Large intestine (tissue), 3 donors: ENCODE measurements at regions not wholly inside any gene's neighbourhood (a gene's known extent, or its start where the extent isn't known, plus 50 kb on each side); places are given as distances from the start of the nearest gene placed in this dataset.

ENCODE experiments used
- DNase-seq, 2 donors: peaks; one replicate each; pipeline versions ENCODE4 v3.0.0 to v3.0.0-alpha.2; 2013
- H3K27ac ChIP-seq: one replicate; pipeline ENCODE4 v1.5.1; 2013; ENCODE audit warnings: low read length
- H3K27me3 ChIP-seq: 2 replicates; pipeline ENCODE4 v1.6.1; 2013; ENCODE audit warnings: low read length; ENCODE audit not compliant: control insufficient read depth, insufficient read depth
- H3K36me3 ChIP-seq: 2 replicates; pipeline ENCODE4 v1.6.1; 2013; ENCODE audit warnings: low read length; ENCODE audit not compliant: control insufficient read depth, insufficient read depth
- H3K4me1 ChIP-seq: one replicate; pipeline ENCODE4 v1.6.1; 2013; ENCODE audit warnings: low read length; ENCODE audit not compliant: control insufficient read depth, insufficient read depth
- H3K4me3 ChIP-seq: one replicate; pipeline ENCODE4 v1.5.1; 2013; ENCODE audit warnings: low read length
- H3K9me3 ChIP-seq: one replicate; pipeline ENCODE4 v1.6.1; 2013; ENCODE audit warnings: mild to moderate bottlenecking, low read depth, low read length, moderate library complexity; ENCODE audit not compliant: control insufficient read depth
- WGBS: methylation state at CpG from one replicate; pipeline ENCODE4 v1.1.5; 2013; ENCODE audit warnings: low lambda C conversion rate; ENCODE audit not compliant: insufficient coverage; 5-methylcytosine and 5-hydroxymethylcytosine counted together

DNA sequence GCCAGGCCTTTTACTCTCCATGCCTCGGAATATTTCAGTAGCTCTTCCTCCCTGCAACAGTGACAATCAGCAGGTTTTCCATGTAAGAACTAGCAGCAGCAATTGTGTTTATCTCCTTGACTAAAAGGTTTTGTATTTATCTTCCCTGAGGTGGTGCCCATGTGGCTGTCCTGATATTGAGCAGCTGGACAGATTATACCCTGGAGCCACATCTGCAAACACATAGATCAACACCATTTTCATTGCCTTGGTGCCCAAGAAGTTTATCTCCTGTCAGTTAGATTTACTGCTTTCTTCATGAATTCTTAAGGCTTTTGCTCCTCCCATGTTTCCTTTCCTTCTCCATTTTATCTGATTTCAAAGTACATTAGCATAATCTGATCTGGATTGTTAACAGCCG, 378.4 kb downstream of the SPATA31D1 start:
- Histone ChIP-seq H3K9me3 (no peaks in the 10 kb centered on the region), H3K4me3 (no peak overlapping the region), H3K4me1 (no peaks in the 10 kb centered on the region), H3K36me3 (no peaks in the 10 kb centered on the region), H3K27ac (no peak overlapping the region), H3K27me3 (no peaks in the 10 kb centered on the region)
- 20% methylated on average over 1 of the region's 2 CpGs for WGBS
- DNase-seq = no peak

DNA sequence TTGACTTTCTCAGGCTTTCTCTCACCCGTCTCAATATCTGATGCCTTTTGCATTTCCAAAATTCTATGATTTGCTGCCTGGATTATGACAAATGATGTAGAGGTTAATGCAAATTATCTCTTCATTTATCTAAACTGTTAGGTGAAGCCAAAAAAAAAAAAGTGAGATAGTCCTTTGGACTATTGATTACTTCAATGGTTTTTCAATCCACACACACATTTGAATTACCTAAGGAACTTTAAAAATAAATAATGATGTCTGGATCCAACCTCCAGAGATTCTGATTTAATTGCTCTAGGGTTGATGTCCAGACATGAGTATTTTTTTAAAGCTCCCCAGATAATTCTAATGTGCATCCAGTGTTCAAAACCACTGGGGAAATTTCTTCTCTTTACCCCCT, 379.4 kb downstream of the SPATA31D1 start:
- 100% methylated on average over 1 of the region's 1 CpG for WGBS
- no peak for DNase-seq
- H3K36me3 ChIP-seq = no peaks in the 10 kb centered on the region
- no peak overlapping the region for H3K27ac ChIP-seq
- no peaks in the 10 kb centered on the region for H3K27me3 ChIP-seq
- no peaks in the 10 kb centered on the region for H3K4me1 ChIP-seq
- no peak overlapping the region for H3K4me3 ChIP-seq
- H3K9me3 ChIP-seq = no peaks in the 10 kb centered on the region

DNA sequence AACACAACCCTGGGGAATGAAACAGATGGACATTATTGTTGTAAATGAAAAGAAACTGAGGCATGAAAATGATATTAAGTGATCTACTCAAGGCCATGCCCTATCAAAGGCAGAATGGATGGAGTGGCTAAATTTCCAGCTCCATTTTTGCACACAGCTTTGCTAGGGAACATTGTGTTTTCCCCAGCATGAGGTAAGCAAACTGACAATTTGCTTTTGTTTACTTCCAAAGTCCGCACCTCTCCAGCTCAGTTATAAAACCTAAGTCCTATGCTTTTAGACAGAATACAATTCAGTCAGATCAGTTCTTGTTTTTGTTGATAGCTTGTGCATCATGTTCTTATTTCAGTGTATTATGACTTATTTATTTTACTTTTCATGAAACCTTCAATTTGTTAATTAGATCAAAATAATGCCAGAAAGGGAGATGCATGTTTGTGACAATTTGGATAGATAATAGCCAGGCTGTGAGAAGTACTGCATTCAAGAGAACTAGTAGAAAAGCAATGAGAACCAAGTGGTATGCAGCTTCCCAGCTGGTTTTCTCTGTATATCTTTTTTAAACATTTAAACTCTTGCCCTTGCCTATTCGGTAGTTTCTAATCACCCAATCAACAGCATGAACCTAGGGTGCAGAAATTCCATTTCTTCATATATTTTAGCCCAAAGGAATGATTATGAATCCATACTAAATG, 380.8 kb downstream of the SPATA31D1 start:
- Histone ChIP-seq H3K27ac (no peak overlapping the region), H3K36me3 (no peaks in the 10 kb centered on the region), H3K27me3 (no peaks in the 10 kb centered on the region), H3K4me3 (no peak overlapping the region), H3K9me3 (no peaks in the 10 kb centered on the region), H3K4me1 (no peaks in the 10 kb centered on the region)
- 50% methylated on average over 1 of the region's 2 CpGs for WGBS
- DNase-seq = no peak

DNA sequence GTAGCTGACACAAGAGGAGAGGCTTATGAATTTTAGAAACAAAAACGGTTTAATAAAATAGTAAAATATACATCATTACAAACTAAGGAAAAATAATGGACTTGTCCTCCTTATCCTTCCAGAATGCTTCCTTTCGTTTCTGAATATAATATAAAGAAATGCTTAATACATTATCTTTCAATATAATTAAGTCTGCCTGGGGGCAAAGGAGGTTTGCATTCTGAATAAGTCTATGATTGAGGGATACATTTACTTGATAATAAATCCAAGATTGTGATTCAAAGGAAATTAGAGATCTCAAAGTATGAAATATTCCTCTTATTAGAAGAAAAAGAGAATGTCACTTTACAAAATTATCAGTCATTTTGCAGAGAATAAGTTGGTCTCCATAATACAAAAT, 386.5 kb downstream of the SPATA31D1 start:
- Histone ChIP-seq H3K4me3 (no peak overlapping the region), H3K4me1 (no peaks in the 10 kb centered on the region), H3K27ac (no peak overlapping the region), H3K36me3 (no peaks in the 10 kb centered on the region), H3K9me3 (no peaks in the 10 kb centered on the region), H3K27me3 (no peaks in the 10 kb centered on the region)
- 67% methylated on average over 1 of the region's 2 CpGs for WGBS
- no peak for DNase-seq

DNA sequence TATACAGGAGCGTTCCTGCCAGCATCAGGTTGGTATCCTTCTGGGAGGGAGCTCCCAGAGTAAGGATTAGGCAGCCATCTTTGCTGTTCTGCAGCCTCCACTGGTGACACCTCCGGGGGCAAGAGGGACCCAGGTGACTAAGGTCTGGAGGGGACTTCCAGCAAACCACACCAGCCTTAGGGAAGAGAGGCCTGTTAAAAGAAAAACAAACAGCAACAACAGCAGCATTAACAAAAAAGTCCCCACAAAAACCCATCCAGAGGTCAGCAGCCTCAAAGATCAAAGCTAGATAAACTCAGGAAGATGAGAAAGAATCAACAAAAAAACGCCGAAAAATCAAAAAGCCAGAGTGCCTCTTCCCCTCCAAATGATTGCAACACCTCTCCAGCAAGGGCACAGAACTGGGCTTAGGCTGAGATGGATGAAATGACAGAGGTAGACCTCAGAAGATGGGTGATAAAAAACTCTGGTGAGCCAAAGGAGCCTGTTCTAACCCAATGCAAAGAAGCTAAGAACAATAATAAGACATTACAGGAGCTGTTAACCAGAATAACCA, 388.2 kb downstream of the SPATA31D1 start:
- H3K27me3 ChIP-seq = no peaks in the 10 kb centered on the region
- H3K36me3 ChIP-seq = no peaks in the 10 kb centered on the region
- H3K27ac ChIP-seq = no peak overlapping the region
- no CpG with 5 or more reads among the region's 4 CpGs for WGBS
- no peak overlapping the region for H3K4me3 ChIP-seq
- no peak for DNase-seq
- H3K9me3 ChIP-seq = no peaks in the 10 kb centered on the region
- H3K4me1 ChIP-seq = no peaks in the 10 kb centered on the region

DNA sequence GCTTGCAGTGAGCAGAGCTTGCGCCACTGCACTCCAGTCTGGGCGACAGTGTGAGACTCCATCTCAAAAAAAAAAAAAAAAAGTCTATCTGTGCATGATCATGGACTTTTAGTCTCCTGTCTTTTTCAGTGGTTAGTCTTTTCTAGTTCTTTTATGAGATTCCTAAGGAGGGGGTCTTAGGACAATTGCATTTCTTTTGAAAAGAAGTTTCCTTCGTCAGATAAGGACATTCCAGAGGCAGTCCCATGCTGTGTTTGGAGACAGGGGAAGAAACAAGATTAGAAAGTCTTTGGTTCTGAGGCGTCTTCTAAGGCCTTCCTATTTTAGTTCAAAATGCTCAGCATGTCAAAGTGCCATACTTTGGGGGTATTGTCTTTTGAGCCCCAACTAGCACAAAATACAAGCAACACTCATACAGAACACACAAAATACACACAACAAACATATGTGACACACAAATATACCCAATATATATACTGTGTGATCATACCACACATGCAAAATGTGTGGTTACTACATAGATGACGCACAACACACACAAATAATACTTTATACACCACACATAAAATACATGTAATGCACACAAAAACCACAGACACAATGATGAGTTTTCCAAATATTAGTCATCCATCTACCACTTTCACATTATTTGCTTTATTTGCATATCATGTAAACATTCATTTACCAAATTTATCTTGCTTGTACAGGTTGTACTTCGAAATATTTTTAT, 394.5 kb downstream of the SPATA31D1 start:
- Histone ChIP-seq H3K27ac (no peak overlapping the region), H3K4me1 (no peaks in the 10 kb centered on the region), H3K9me3 (no peaks in the 10 kb centered on the region), H3K36me3 (no peaks in the 10 kb centered on the region), H3K27me3 (no peaks in the 10 kb centered on the region), H3K4me3 (no peak overlapping the region)
- no peak for DNase-seq
- WGBS = 71% methylated on average over 5 of the region's 6 CpGs

DNA sequence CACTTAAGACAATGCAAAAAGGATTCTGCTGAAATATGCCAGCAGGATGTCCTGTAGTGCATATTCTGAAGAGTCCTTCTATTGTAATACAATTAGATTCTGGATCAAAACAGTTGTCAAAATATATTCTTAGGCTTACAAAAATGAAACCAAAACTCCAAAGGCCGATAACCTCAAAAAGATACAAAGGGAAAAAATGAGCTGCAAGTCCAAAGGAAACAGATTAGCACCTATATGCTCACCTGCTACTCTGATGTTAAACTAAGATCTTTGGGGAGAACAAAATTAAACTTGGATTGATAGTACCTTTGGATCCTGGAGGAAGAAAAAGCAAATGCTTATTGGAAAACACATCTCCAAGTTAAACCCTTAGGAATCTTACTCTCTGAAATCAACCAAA, 397.1 kb downstream of the SPATA31D1 start:
- H3K4me3 ChIP-seq = no peak overlapping the region

DNA sequence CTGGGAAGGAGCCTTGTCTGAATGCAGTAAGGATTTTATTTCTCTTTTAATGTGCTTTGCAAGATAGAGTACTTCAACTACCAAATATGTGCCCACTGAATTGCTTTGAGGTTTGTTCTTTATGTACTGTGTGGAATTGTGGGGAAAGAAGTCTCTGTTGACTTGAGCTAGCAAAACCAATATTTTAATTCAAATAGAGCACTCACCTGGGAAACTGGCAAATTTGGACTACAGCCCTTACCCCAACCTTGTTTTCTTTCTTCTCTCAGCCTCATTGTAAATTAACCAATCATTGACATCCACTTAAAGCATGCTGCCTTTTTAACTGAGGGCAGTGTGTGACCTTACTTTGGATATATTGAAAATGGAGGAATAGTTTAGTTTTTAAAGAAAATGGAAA, 409.0 kb downstream of the SPATA31D1 start:
- no peak overlapping the region for H3K4me3 ChIP-seq
- no peak overlapping the region for H3K27ac ChIP-seq
- no peaks in the 10 kb centered on the region for H3K36me3 ChIP-seq
- H3K27me3 ChIP-seq = no peaks in the 10 kb centered on the region
- no peaks in the 10 kb centered on the region for H3K9me3 ChIP-seq
- H3K4me1 ChIP-seq = no peaks in the 10 kb centered on the region
- no peak for DNase-seq

More for the DNA sequence above, 397.1 kb downstream of the SPATA31D1 start:
- no peaks in the 10 kb centered on the region for H3K36me3 ChIP-seq
- H3K9me3 ChIP-seq = no peaks in the 10 kb centered on the region
- no peaks in the 10 kb centered on the region for H3K4me1 ChIP-seq
- DNase-seq = no peak
- no peak overlapping the region for H3K27ac ChIP-seq
- H3K27me3 ChIP-seq = no peaks in the 10 kb centered on the region
- WGBS = no CpG with 5 or more reads among the region's 1 CpG

DNA sequence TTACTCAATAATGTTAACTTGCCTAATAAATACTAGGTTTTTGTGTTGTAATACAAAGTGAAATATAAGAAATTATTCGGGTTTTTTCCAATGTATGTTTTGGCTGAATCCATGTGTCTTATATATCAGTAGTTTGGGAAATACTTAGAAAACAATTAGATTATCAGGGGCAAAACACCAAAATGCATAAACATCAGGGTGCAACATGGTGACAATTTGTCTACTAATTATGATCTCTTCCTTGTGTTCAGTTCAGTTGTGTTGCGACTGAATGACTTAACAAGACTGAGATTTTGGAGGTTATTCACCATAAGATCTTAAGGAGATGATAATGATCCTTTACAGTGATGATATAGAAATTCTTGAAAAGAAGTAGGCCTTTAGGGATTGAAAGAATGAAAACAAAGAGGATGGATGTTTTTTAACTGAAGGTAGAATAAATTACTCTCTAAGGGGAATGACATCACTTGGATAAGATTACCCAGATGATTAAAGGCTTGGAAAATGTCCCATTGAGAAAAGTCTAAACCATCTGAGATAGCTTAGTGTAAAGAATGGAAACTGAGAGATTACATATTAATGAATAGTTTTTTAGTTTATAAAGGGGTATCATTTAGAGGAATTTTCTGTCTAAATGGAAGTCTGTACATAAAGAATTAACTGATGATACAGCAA, 415.8 kb downstream of the SPATA31D1 start:
- no peak for DNase-seq
- WGBS = 92% methylated on average over 2 of the region's 2 CpGs
- H3K4me3 ChIP-seq = no peak overlapping the region

DNA sequence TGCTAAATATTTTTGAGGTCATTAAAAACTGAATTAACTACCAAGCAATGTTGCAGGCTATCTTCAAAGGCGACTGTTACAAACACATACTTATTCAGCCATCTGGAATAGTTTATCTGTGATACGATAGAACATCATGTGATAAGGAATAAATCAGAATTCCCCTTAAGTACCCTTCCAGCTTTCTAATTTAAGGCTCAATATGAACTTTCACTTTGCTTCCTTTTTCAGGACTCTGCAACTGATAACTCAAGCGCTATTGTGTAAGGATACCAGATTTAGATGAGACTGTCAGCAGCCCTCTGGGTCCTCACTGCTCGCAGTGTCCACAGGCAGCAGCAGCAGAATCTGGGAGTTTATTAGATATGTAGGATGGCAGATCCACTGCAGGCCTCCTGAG, 416.3 kb downstream of the SPATA31D1 start:
- Histone ChIP-seq H3K9me3 (no peaks in the 10 kb centered on the region), H3K4me3 (no peak overlapping the region), H3K4me1 (no peaks in the 10 kb centered on the region), H3K27me3 (no peaks in the 10 kb centered on the region), H3K36me3 (no peaks in the 10 kb centered on the region), H3K27ac (no peak overlapping the region)
- no CpG with 5 or more reads among the region's 4 CpGs for WGBS
- no peak for DNase-seq

More for the DNA sequence above, 415.8 kb downstream of the SPATA31D1 start:
- Histone ChIP-seq H3K27ac (no peak overlapping the region), H3K36me3 (no peaks in the 10 kb centered on the region), H3K4me1 (no peaks in the 10 kb centered on the region), H3K27me3 (no peaks in the 10 kb centered on the region), H3K9me3 (no peaks in the 10 kb centered on the region)
